Fibroblast of skin of scalp (primary cell): ENCODE measurements at regions not wholly inside any gene's neighbourhood (a gene's known extent, or its start where the extent isn't known, plus 50 kb on each side); places are given as distances from the start of the nearest gene placed in this dataset.

ENCODE experiments used
- DNase-seq: peaks from one replicate; pipeline ENCODE4 v3.0.0-alpha.2; 2013

DNA sequence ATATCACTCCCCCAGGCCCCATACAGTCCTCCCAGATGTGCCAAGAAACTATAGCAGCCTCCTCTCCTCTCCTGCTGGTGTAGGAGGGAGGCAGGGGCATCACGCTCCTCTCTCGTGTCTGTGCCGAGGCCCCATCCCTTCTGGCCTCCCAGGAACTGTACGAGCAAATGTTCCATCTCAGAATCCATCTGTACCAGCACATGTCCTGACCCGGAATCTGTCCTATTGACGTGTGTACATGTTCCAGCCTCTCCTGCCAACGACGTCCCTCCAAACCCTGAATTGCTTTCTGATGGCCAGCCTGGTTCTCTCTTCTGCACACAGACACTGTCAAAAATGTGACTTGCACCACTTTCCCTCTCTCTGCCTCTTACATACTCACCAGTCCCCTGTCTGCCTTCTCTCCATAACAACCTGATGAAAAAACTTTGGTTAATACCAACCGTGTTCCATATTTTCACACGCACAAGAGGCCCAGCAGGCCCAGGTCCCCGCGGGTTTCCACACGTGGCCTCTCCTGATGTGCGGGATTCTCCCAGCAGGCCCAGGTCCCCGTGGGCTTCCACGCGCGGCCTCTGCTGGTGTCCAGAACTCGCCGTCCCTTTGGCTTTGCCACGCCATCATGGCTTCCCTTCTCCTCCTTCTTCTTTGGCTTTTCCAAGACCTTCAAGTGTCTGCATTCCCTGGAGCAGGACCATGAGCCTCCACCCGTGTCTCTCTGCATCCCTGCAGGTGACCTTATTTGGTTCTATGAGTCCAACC is 125.2 kb upstream of the THBS2 start:
- DNase-seq, result no peak

GRCh38 chr6:169376458-169376857 is 122.8 kb upstream of the THBS2 start:
- DNase-seq, result no peak

GRCh38 chr6:169372589-169372988 is 118.9 kb upstream of the THBS2 start:
- no peak for DNase-seq

GRCh38 chr6:169371344-169372127 is 117.9 kb upstream of the THBS2 start:
- peak; percentile 69 for DNase-seq

DNA sequence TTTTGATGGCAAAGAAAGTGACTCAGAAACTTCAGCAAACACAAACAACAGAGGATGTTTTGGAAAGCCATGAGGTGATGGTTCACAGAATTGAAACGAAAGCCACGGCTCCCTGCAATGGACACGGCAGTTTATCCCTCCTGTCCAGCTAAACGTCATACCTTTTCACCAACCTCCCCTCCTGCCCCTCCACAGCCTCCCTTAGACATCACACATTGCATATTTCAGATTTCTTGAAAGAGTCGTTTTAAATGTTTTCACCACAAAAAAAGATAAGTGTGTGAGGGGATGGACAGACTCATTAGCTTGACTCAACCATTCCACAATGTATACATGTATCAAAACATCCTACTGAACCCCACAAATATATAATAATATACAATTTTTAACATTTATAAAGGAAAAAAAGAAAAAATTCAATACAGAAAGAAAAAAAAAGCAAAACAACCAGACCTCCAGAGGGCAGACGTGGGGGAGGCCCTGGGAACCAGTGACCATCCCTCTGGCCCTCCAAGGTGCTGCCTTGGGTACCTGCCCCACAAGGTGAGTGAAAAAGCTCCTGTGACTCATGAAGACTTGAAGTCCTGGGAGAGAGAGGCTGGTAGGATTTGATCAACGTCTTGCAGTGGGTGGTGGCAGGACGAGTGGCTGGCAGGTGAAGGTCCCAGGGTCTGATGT is 117.2 kb upstream of the THBS2 start:
- DNase-seq, result no peak

DNA sequence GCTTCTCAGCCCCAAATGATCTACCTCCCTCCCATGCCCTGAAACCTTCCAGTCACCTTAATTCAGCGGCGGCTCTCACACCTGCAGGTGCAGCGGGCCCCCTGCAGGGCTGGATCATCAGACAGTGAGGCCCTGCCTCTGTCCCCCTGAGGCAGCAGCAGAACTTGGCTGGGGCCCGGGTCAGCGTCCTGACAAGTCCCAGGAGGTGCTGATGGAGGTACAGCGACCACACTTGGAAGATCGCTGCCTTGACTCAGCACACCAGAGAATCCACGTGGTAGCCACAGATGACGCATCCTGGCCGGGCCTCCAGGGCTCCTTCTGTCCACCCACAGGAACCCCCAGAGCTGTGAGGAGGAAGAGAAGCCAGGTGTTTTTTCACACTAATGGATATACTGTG is 116.4 kb upstream of the THBS2 start:
- DNase-seq, result no peak

DNA sequence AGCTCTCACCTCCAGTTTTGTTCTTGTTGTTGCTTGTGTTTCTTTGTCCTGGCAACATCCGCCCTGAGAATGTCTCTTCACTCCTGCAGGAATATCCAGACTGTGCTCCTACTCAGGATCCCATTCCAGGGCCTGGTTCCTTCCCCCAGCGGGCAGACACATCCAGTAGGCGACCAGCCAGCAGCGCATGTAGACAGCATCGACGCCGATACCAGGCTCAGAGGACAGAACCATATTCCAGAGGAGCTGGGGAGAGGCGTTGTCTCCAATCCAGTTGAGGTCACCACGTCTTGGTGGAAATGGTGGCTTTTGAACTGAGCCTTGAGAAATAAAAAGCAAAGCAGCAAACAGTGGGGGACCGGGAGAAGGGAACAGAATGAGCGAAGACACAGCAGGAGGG is 114.6 kb upstream of the THBS2 start:
- no peak for DNase-seq

DNA sequence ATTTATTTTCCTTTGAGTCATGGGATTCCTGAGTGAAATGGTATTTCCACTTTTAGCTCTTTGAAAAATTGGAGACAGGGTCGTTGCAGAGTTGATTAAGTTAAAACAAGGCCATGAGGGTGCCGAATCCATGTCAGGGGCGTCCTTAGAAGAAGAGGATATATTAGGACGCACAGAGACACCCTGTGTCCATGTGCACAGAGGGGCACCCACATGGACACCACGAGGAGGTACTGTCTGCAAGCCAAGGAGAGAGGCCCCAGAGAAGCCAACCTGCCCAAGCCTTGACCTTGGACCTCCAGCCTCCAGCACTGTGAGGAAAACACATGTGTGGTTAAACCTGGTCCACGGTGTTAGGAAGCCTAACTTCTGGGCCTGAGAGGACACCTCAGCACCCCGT is 113.9 kb upstream of the THBS2 start:
- DNase-seq, result no peak

- DNase-seq, result no peak
Measured at GRCh38 chr6:169366258-169366901, 112.7 kb upstream of the THBS2 start.

DNA sequence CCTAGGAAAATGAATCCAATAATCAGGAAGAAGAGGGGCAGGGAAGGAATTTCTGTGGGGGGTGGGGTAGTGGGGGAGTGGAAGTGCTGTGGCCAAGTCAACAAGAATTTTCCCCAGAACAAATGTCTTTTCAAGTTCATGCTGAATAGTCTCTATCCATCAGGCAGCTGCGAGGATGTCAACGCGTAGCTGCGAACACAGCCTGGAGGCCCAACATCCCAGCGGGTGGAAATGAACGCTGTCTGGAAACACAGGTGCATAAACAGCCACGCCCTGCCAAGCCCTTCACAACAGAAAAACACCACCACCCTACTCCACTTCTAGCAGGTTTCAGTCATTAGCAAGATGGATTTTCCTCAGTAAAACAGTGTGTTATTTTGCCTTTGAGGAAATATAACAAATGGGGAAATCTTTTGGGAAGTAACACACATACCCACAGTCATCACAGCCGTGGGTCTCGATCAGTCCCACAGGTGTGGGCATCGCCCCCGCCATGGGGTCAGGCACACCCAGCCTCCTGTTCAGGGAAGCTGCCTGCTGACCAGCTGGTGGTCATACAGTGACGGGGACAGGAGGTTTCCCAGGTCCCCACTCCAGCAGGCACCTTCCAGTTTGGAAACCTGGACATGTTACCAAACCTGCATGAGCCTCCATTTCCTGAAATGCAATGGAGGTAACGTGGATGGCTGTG is 112.1 kb upstream of the THBS2 start:
- no peak for DNase-seq

- peak; percentile 52 for DNase-seq
Measured at GRCh38 chr6:169363590-169363989, 109.9 kb upstream of the THBS2 start.

- no peak for DNase-seq
Measured at GRCh38 chr6:169362501-169363121, 109.0 kb upstream of the THBS2 start.

- DNase-seq, result peak; percentile 8
Measured at GRCh38 chr6:169355001-169355400, 101.4 kb upstream of the THBS2 start.

DNA sequence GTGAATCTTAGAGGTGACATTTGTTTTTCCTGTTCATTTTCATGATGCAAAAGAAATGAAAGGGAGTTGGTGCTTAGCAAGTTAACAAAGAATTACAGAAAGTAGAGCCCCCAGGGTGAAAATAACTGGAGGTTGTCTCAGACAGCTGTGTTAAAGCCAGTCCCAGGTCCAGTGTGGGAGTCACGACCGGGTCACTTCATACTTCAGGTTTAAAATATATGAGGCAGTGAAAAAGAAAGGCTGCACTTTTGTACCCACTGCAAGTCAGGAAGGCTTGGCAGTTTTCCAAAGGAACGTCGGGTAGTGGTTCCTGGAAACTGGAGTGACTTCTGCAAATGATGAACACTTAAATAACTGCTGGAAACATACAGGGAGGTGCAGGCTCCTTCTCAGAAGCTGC is 91.5 kb upstream of the THBS2 start:
- DNase-seq, result peak; percentile 36

- DNase-seq, result peak; percentile 48
Measured at GRCh38 chr6:169344750-169345065, 91.1 kb upstream of the THBS2 start.

- DNase-seq, result no peak
Measured at GRCh38 chr6:169343886-169344749, 90.5 kb upstream of the THBS2 start.

DNA sequence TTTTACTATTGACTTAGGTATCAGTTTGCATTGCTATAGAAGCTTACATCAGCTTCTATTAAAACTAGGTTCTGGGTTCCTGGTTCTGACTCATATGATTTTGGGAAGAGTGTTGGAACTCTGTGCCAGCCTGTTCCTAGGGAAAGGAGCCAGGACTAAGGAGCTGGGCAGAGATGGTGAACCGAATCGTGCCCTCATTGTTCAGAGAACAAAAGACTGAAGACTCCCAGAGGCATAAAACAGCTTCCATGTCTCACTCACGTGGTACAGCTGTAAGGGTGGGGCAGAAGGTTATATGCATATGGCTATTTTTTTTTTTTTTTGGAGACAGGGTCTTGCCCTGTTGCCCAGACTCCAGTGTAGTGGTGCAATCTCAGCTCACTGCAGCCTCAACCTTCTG is 89.1 kb upstream of the THBS2 start:
- no peak for DNase-seq

GRCh38 chr6:169341706-169342105 is 88.1 kb upstream of the THBS2 start:
- no peak for DNase-seq

- no peak for DNase-seq
Measured at GRCh38 chr6:169341065-169341464, 87.4 kb upstream of the THBS2 start.

DNA sequence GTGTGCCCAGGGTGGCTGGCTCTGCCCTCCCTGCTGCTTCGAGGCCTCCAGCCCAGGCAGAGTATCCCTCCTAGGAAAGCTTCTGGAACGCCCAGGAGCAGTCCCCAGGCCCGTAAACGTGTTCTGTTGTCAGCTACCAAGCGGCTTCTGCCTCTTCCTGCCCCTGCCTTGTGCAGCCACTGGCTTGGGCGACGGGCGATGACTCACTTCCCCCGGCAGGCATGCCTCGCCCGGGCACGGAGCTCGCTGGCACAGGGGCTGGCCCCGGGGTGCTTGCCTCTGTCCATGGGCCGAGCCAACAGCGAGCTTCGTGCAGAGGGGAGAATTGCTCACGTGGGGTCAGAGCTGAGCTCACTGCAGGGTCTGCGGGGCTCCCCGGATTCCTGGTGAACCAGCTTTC is 86.7 kb upstream of the THBS2 start:
- no peak for DNase-seq

DNA sequence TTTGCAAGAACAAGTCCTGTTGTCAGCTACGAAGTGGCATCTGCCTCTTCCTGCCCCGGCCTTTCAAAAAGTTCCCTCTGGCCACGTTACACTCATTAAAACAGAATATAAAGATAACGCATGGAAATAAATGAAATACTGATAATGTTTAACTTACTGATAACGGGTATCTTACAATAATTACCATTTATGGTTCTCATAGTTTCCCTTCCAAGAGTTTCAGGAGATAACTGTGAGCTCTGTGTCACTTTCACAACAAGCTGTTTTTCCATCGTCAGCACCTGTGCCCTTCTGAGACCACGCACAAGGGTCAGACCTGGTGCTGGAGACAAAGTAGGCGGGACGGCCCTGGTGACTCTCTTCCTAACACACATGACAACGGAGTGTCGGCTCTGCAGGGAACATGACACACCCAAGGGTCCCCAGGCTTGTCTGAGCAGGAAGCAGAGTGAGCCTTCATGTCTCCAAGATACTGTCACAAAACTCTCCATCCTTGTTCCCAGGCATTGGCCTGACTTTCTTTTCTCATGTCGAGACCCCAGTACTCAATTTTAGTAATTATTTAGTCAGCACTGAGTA is 86.2 kb upstream of the THBS2 start:
- DNase-seq, result no peak
